Ishikawa (cell line): ENCODE measurements at regions not wholly inside any gene's neighbourhood (a gene's known extent, or its start where the extent isn't known, plus 50 kb on each side); places are given as distances from the start of the nearest gene placed in this dataset.

Experiments
- CEBPB ChIP-seq: IDR thresholded peaks from 2 replicates; pipeline ENCODE4 v1.6.1; 2012
- CREB1 ChIP-seq: IDR thresholded peaks from 2 replicates; pipeline ENCODE4 v1.6.1; 2012; ENCODE audit warnings: low read depth
- EGR1 ChIP-seq: IDR thresholded peaks from 2 replicates; pipeline ENCODE4 v1.6.1; 2012
- EP300 ChIP-seq: IDR thresholded peaks from 2 replicates; pipeline ENCODE4 v1.6.1; 2012; ENCODE audit warnings: borderline replicate concordance
- FOXM1 ChIP-seq: IDR thresholded peaks from 2 replicates; pipeline ENCODE4 v1.6.1; 2012; ENCODE audit warnings: low read depth, borderline replicate concordance
- NFIC ChIP-seq: IDR thresholded peaks from 2 replicates; pipeline ENCODE4 v1.6.1; 2012
- RAD21 ChIP-seq: IDR thresholded peaks from 2 replicates; pipeline ENCODE4 v1.6.1; 2012; ENCODE audit warnings: low read depth
- TAF1 ChIP-seq: IDR thresholded peaks from 2 replicates; pipeline ENCODE4 v1.6.1; 2012; ENCODE audit warnings: low read depth, mild to moderate bottlenecking
- TCF12 ChIP-seq: IDR thresholded peaks from 2 replicates; pipeline ENCODE4 v1.6.1; 2012; ENCODE audit warnings: low read depth
- TEAD4 ChIP-seq: IDR thresholded peaks from 2 replicates; pipeline ENCODE4 v1.6.1; 2012
- USF1 ChIP-seq: IDR thresholded peaks from 2 replicates; pipeline ENCODE4 v1.6.1; 2012
- YY1 ChIP-seq: IDR thresholded peaks from 2 replicates; pipeline ENCODE4 v1.6.1; 2012; ENCODE audit warnings: low read depth
- ZBTB7A ChIP-seq: IDR thresholded peaks from 2 replicates; pipeline ENCODE4 v1.6.1; 2012; ENCODE audit warnings: low read depth
- TF ChIP-seq, protein P1 (sequence below): IDR thresholded peaks from 2 replicates; pipeline ENCODE4 v1.6.1; 2012; ENCODE audit warnings: low read depth, mild to moderate bottlenecking
- TF ChIP-seq, protein P2 (sequence below): IDR thresholded peaks from 2 replicates; pipeline ENCODE4 v1.6.1; 2012

DNA sequence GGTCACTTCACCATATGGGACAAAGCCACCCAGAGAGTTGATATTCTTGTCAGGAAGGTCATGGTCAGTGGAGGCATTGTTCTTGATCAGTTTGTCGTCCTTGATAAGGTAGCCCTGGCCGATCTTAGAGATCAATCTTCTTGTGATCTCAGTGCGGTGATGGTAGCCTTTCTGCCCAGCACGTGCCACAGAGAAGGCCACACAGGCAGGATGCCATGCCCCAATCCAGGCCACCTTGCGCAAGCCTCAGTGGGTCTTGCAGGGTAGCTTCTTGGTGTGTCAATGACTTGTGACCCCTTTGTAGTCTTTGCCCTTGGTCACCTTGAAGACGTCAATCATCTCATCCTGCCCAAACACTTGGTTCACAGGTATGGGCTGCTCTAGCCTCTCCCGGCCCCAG, 143.9 kb upstream of the ASB18 start:
- TF ChIP-seq NFIC (no peak), YY1 (no peak)
- TF ChIP-seq, protein P1, sequence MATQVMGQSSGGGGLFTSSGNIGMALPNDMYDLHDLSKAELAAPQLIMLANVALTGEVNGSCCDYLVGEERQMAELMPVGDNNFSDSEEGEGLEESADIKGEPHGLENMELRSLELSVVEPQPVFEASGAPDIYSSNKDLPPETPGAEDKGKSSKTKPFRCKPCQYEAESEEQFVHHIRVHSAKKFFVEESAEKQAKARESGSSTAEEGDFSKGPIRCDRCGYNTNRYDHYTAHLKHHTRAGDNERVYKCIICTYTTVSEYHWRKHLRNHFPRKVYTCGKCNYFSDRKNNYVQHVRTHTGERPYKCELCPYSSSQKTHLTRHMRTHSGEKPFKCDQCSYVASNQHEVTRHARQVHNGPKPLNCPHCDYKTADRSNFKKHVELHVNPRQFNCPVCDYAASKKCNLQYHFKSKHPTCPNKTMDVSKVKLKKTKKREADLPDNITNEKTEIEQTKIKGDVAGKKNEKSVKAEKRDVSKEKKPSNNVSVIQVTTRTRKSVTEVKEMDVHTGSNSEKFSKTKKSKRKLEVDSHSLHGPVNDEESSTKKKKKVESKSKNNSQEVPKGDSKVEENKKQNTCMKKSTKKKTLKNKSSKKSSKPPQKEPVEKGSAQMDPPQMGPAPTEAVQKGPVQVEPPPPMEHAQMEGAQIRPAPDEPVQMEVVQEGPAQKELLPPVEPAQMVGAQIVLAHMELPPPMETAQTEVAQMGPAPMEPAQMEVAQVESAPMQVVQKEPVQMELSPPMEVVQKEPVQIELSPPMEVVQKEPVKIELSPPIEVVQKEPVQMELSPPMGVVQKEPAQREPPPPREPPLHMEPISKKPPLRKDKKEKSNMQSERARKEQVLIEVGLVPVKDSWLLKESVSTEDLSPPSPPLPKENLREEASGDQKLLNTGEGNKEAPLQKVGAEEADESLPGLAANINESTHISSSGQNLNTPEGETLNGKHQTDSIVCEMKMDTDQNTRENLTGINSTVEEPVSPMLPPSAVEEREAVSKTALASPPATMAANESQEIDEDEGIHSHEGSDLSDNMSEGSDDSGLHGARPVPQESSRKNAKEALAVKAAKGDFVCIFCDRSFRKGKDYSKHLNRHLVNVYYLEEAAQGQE: no peak

DNA sequence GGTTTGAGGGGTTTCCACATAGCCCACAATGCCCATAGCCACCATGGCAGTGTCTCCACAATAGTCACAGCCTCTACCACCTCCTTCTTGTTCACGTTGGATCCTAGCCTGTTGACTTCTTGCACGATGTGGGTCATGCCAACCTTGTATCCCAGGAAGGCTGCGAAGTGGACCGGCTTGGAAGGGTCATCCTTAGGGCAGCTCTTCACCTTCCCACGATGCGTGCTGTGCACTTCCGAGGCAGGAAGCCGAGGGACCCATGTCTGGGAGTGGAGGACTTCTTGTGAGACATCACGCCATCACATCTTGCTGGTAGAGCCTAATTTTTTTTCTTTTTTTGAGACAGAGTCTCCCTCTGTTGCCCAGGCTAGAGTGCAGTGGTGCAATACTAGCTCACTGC, 144.6 kb upstream of the ASB18 start:
- TF ChIP-seq, protein P2, sequence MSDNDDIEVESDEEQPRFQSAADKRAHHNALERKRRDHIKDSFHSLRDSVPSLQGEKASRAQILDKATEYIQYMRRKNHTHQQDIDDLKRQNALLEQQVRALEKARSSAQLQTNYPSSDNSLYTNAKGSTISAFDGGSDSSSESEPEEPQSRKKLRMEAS: no peak

- TF ChIP-seq USF1 (0 out of 2 replicates have a peak, but pooled peaks have one; percentile 41), NFIC (no peak)
These were observed 151.7 kb upstream of the ASB18 start for GRCh38 chr2:236415684-236416444.

DNA sequence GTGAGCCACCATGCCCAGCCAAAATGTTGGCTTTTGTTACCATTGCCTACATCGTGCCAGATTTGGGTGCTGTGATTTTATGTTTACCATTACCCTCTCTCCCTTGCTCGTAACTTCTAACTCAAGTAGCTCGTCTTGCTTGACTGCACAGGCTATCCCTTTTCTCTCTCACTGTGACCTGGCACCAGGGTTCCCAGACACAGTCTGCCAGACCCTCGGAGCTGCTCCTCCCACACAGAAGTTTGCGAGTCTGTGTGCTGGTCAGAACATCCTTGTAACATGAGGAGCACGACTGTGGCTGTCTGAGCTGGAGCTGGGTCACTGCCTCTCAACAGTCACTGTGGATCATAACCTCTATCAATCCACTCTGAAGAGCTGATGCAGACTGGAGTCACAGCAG, 152.5 kb upstream of the ACKR3 start:
- no peak for TF ChIP-seq NFIC
- TF ChIP-seq FOXM1: no peak
- TF ChIP-seq TEAD4: no peak
- no peak for TF ChIP-seq EP300
- TF ChIP-seq EGR1: no peak
- TF ChIP-seq CEBPB: no peak
- TF ChIP-seq TAF1: no peak
- no peak for TF ChIP-seq RAD21
- TF ChIP-seq ZBTB7A: no peak
- TF ChIP-seq CREB1: no peak
- TF ChIP-seq YY1: no peak
- TF ChIP-seq, protein P1: no peak
- TF ChIP-seq, protein P2: no peak
- TF ChIP-seq USF1: no peak
- no peak for TF ChIP-seq TCF12

GRCh38 chr2:236430584-236430983, 139.0 kb upstream of the ACKR3 start:
- TF ChIP-seq NFIC: no peak
- TF ChIP-seq, protein P2: no peak
- no peak for TF ChIP-seq USF1
- TF ChIP-seq TEAD4: no peak
- TF ChIP-seq TCF12: no peak
- TF ChIP-seq, protein P1: no peak
- TF ChIP-seq FOXM1: no peak
- TF ChIP-seq ZBTB7A: no peak
- no peak for TF ChIP-seq EGR1
- no peak for TF ChIP-seq RAD21
